SK-N-SH (cell line): ENCODE measurements at regions not wholly inside any gene's neighbourhood (a gene's known extent, or its start where the extent isn't known, plus 50 kb on each side); places are given as distances from the start of the nearest gene placed in this dataset.

Experiments
- CTCF ChIA-PET: fragments of 300-600, 350-600 bp; formaldehyde crosslinking; extraction: SDS; loops from one replicate; lab custom pipeline; 2021; lab: Yijun Ruan, JAX
- POLR2A ChIA-PET: fragments of 350-600 bp; sonication (Branson Sonifier 250); formaldehyde crosslinking; extraction: SDS; loops from one replicate; lab custom pipeline; 2020; ENCODE audit warnings: antibody characterized with exemption, inconsistent platforms; lab: Yijun Ruan, JAX
- DNase-seq: peaks from one replicate; pipeline ENCODE4 v3.0.0; 2012
- H2AFZ ChIP-seq: fragments of 200-600 bp; sonication (generic); 2 replicates; pipeline ENCODE4 v1.8.1; 2016; ENCODE audit warnings: antibody characterized with exemption, mild to moderate bottlenecking, low read depth
- H3F3A ChIP-seq: fragments of 200-600 bp; sonication (generic); replicated peaks from 2 replicates; pipeline ENCODE3; 2016; ENCODE audit warnings: antibody characterized with exemption, mild to moderate bottlenecking; ENCODE audit not compliant: insufficient read depth
- H3K27ac ChIP-seq, 2 experiments: fragments of 200-500 bp in 1 of 2; fragments of 200-600 bp in 1 of 2; sonication (Bioruptor generic) in 1 of 2; sonication (generic), shearing (Covaris generic) in 1 of 2; 2 replicates each; pipeline versions ENCODE4 v1.5.1 to v1.6.1; 2014 to 2016; ENCODE audit warnings: low read depth in 2 of 2, inconsistent platforms in 1 of 2, low read length in 1 of 2, mild to moderate bottlenecking in 1 of 2, mixed read lengths in 1 of 2
- H3K27me3 ChIP-seq: fragments of 200-600 bp; sonication (generic), shearing (Covaris generic); 2 replicates; pipeline ENCODE4 v1.6.1; 2016; ENCODE audit warnings: mixed run types; ENCODE audit not compliant: insufficient read depth
- H3K36me3 ChIP-seq, 2 experiments: fragments of 200-500 bp in 1 of 2; fragments of 200-600 bp in 1 of 2; sonication (Bioruptor generic) in 1 of 2; sonication (generic) in 1 of 2; replicated peaks in 1 of 2; 2 replicates each; pipeline versions ENCODE3 to v1.5.1; 2014 to 2016; ENCODE audit warnings: low read length in 1 of 2, mild to moderate bottlenecking in 1 of 2; ENCODE audit not compliant: insufficient read depth in 2 of 2, control insufficient read depth in 1 of 2
- H3K4me1 ChIP-seq, 2 experiments: fragments of 200-500 bp in 1 of 2; fragments of 200-600 bp in 1 of 2; sonication (Bioruptor generic) in 1 of 2; sonication (generic), shearing (Covaris generic) in 1 of 2; 2 replicates each; pipeline versions ENCODE4 v1.5.1 to v1.6.1; 2014 to 2016; ENCODE audit warnings: low read depth in 1 of 2, low read length in 1 of 2, mixed run types in 1 of 2; ENCODE audit not compliant: insufficient read depth in 2 of 2, control insufficient read depth in 1 of 2
- H3K4me2 ChIP-seq: fragments of 200-600 bp; sonication (generic), shearing (Covaris generic); 2 replicates; pipeline ENCODE4 v1.6.1; 2017; ENCODE audit warnings: mixed run types
- H3K4me3 ChIP-seq, 2 experiments: fragments of 200-500 bp in 1 of 2; fragments of 200-600 bp in 1 of 2; sonication (Bioruptor generic) in 1 of 2; sonication (generic), shearing (Covaris generic) in 1 of 2; 2 replicates each; pipeline versions ENCODE4 v1.5.1 to v1.8.1; 2014 to 2016; ENCODE audit warnings: low read depth in 2 of 2, inconsistent platforms in 1 of 2, low read length in 1 of 2, mild to moderate bottlenecking in 1 of 2, mixed read lengths in 1 of 2, moderate library complexity in 1 of 2
- H3K79me2 ChIP-seq: fragments of 200-600 bp; sonication (generic); 2 replicates; pipeline ENCODE4 v1.8.1; 2017; ENCODE audit warnings: mild to moderate bottlenecking; ENCODE audit not compliant: insufficient read depth
- H3K9ac ChIP-seq: fragments of 200-600 bp; sonication (generic); 2 replicates; pipeline ENCODE4 v1.6.1; 2017; ENCODE audit warnings: mixed run types
- H3K9me2 ChIP-seq: fragments of 200-600 bp; sonication (generic); 2 replicates; pipeline ENCODE4 v1.6.1; 2017; ENCODE audit warnings: mixed run types
- H3K9me3 ChIP-seq: fragments of 200-600 bp; sonication (generic); 2 replicates; pipeline ENCODE4 v1.6.1; 2017; ENCODE audit warnings: mixed run types, mild to moderate bottlenecking, moderate library complexity
- H4K20me1 ChIP-seq: fragments of 200-600 bp; sonication (generic); 2 replicates; pipeline ENCODE4 v1.6.1; 2017; ENCODE audit warnings: mild to moderate bottlenecking, mixed run types; ENCODE audit not compliant: insufficient read depth
- CHD2 ChIP-seq: fragments of 150-350 bp; IDR thresholded peaks from 2 replicates; pipeline ENCODE4 v1.6.1; 2018; ENCODE audit warnings: low read length; ENCODE audit not compliant: partially characterized antibody
- CTCF ChIP-seq: fragments of 200-600 bp; sonication (generic); IDR thresholded peaks from 2 replicates; pipeline ENCODE4 v1.6.1; 2017; ENCODE audit warnings: antibody characterized with exemption, mild to moderate bottlenecking, moderate library complexity
- ELF1 ChIP-seq: IDR thresholded peaks from 2 replicates; pipeline ENCODE4 v1.4.0; 2012
- EP300 ChIP-seq, 2 experiments: IDR thresholded peaks; 2 replicates each; pipeline versions ENCODE4 v1.4.0 to v1.6.1; 2012; ENCODE audit warnings: borderline replicate concordance in 1 of 2, low read depth in 1 of 2, low read length in 1 of 2
- EZH2phosphoT487 ChIP-seq: fragments of 200-600 bp; sonication (generic); IDR thresholded peaks from 2 replicates; pipeline ENCODE4 v1.6.1; 2017; ENCODE audit warnings: low read depth, mixed run types, mild to moderate bottlenecking, antibody characterized with exemption, moderate library complexity, borderline replicate concordance
- FOSL2 ChIP-seq: IDR thresholded peaks from 2 replicates; pipeline ENCODE4 v1.4.0; 2012; ENCODE audit warnings: low read depth, mild to moderate bottlenecking, moderate library complexity, borderline replicate concordance
- GATA2 ChIP-seq: sonication (generic); formaldehyde crosslinking; IDR thresholded peaks from 2 replicates; pipeline ENCODE4 v1.5.0; 2020; ENCODE audit warnings: mild to moderate bottlenecking, missing genetic modification reagents
- JUND ChIP-seq: IDR thresholded peaks from 2 replicates; pipeline ENCODE4 v1.4.0; 2012
- MAX ChIP-seq: IDR thresholded peaks from 2 replicates; pipeline ENCODE4 v1.4.0; 2012; ENCODE audit warnings: low read depth
- MEF2A ChIP-seq: IDR thresholded peaks from 2 replicates; pipeline ENCODE4 v1.4.0; 2012; ENCODE audit warnings: low read depth, borderline replicate concordance
- MXI1 ChIP-seq: IDR thresholded peaks from 2 replicates; pipeline ENCODE4 v1.6.1; 2012; ENCODE audit warnings: mild to moderate bottlenecking, low read depth, low read length, improper control_type of control experiment
- NRF1 ChIP-seq: IDR thresholded peaks from 2 replicates; pipeline ENCODE4 v1.6.1; 2012; ENCODE audit warnings: low read depth, mild to moderate bottlenecking, low read length
- PBX3 ChIP-seq: IDR thresholded peaks from 2 replicates; pipeline ENCODE4; 2012
- RCOR1 ChIP-seq: fragments of 150-350 bp; IDR thresholded peaks from 2 replicates; pipeline ENCODE4 v1.6.1; 2017; ENCODE audit warnings: antibody characterized with exemption, low read length
- REST ChIP-seq: IDR thresholded peaks from 2 replicates; pipeline ENCODE4 v1.6.1; 2012; ENCODE audit warnings: mild to moderate bottlenecking, low read depth, low read length, moderate library complexity
- SIN3A ChIP-seq: IDR thresholded peaks from 2 replicates; pipeline ENCODE4 v1.6.1; 2012; ENCODE audit warnings: low read depth, mild to moderate bottlenecking, low read length, moderate library complexity, borderline replicate concordance
- SMC3 ChIP-seq: IDR thresholded peaks from 2 replicates; pipeline ENCODE4 v1.6.1; 2012; ENCODE audit warnings: low read depth, low read length, improper control_type of control experiment
- TEAD4 ChIP-seq: IDR thresholded peaks from 2 replicates; pipeline ENCODE4 v1.4.0; 2012; ENCODE audit warnings: mild to moderate bottlenecking, borderline replicate concordance; ENCODE audit not compliant: insufficient read depth
- WGBS: methylation state at CpG from one replicate; pipeline ENCODE4 v1.1.6; 2017; ENCODE audit warnings: low lambda C conversion rate; 5-methylcytosine and 5-hydroxymethylcytosine counted together

GRCh38 chr4:159881158-159881557 lies 778.3 kb downstream of the RAPGEF2 start:
- no peaks in the 10 kb centered on the region for H4K20me1 ChIP-seq
- DNase-seq = peak; percentile 27
- no peaks in the 10 kb centered on the region for H3K27me3 ChIP-seq
- no peaks in the 10 kb centered on the region for H3K79me2 ChIP-seq
- peak in 1 of 2 experiments; percentile 76; a peak in 2 of 4 replicates for TF ChIP-seq EP300 (IDR thresholded peaks at IDR 0.05; ENCODE audit: borderline replicate concordance in 1 of 2, low read depth in 1 of 2, low read length in 1 of 2)
- TF ChIP-seq CHD2 = peak; percentile 20
- peak; percentile 43 for TF ChIP-seq GATA2 (CRISPR knock-in tag)
- TF ChIP-seq RCOR1 = peak; percentile 89
- TF ChIP-seq SMC3 = no peak
- TF ChIP-seq MXI1 = 0 out of 2 replicates have a peak, but pooled peaks have one; percentile 24
- TF ChIP-seq CTCF = no peak
- no peak overlapping the region for H3K9ac ChIP-seq
- H3K27ac ChIP-seq = peak overlapping the region in 1 of 2 experiments; percentile 50; a peak in 1 of 4 replicates
- no peaks in the 10 kb centered on the region for H3F3A ChIP-seq
- 16% methylated on average over 3 of the region's 3 CpGs for WGBS
- no peak overlapping the region for H3K4me3 ChIP-seq
- H3K9me3 ChIP-seq = no peaks in the 10 kb centered on the region
- POLR2A ChIA-PET = no interaction called here
- H3K36me3 ChIP-seq = no peaks in the 10 kb centered on the region
- no peak overlapping the region for H2AFZ ChIP-seq
- CTCF ChIA-PET = no interaction called here
- no peak overlapping the region for H3K4me2 ChIP-seq
- H3K4me1 ChIP-seq = no peaks in the 10 kb centered on the region; a peak in 1 of 4 replicates
- no peaks in the 10 kb centered on the region for H3K9me2 ChIP-seq

GRCh38 chr4:159884989-159885388 lies 782.1 kb downstream of the RAPGEF2 start:
- Histone ChIP-seq H3K4me2 (no peak overlapping the region), H3K4me3 (no peak overlapping the region), H3K9me3 (no peaks in the 10 kb centered on the region), H3K27me3 (no peaks in the 10 kb centered on the region), H3K9ac (no peak overlapping the region), H2AFZ (no peak overlapping the region), H4K20me1 (no peaks in the 10 kb centered on the region), H3K9me2 (no peaks in the 10 kb centered on the region), H3K4me1 (no peaks in the 10 kb centered on the region; a peak in 1 of 4 replicates), H3K79me2 (no peaks in the 10 kb centered on the region), H3K27ac (no peak overlapping the region), H3F3A (no peaks in the 10 kb centered on the region), H3K36me3 (no peaks in the 10 kb centered on the region)
- no peak for DNase-seq
- TF ChIP-seq SMC3 (no peak), SIN3A (no peak), EZH2phosphoT487 (no peak), TEAD4 (no peak), NRF1 (no peak), GATA2 (CRISPR knock-in tag) (no peak), REST (no peak), MEF2A (no peak), PBX3 (no peak), ELF1 (no peak), MAX (no peak), JUND (no peak), FOSL2 (no peak)
- 38% methylated on average over 4 of the region's 4 CpGs for WGBS
- ChIA-PET POLR2A (no interaction called here), CTCF (interaction anchor here (2.0 kb wide), 1 partner anchor 13 kb away, joined by 6 read pairs; no protein-coding TSS in a partner anchor)
